22Rv1 (cell line): ENCODE measurements at regions not wholly inside any gene's neighbourhood (a gene's known extent, or its start where the extent isn't known, plus 50 kb on each side); places are given as distances from the start of the nearest gene placed in this dataset.

ENCODE experiments used
- CTCF ChIP-seq: fragments of 450-650 bp; IDR thresholded peaks from 2 replicates; pipeline ENCODE4 v1.5.1; 2017; ENCODE audit warnings: mild to moderate bottlenecking
- ZFX ChIP-seq: fragments of 450-650 bp; IDR thresholded peaks from 2 replicates; pipeline ENCODE4 v1.6.1; 2017; ENCODE audit warnings: antibody characterized with exemption, borderline replicate concordance

GRCh38 chr16:76681296-76681695 is 404.1 kb downstream of the CNTNAP4 start:
- TF ChIP-seq CTCF (no peak), ZFX (no peak)
